ENCODE measurements at regions not wholly inside any gene's neighbourhood (a gene's known extent, or its start where the extent isn't known, plus 50 kb on each side); places are given as distances from the start of the nearest gene placed in this dataset.

DNA sequence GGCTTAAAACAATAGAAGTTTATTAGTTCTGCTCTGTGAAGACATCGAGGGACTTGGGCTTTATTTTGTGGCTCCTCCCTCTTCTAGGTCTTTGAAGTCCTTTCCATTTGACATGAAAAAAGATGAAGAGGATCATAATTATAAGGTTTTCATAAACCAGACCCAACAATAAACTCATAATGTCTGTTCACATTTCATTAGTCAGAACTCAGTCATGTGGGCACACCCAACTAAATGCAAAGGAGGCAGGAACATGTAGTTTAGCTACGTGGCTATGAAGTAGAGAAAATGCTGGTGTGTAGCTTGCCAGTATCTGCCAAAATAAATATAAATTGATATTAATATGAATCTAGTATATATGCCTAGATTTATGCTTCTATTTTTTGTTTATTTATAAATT is 393.9 kb upstream of the C9orf72 start:
- H2AFZ ChIP-seq (ENCODE audit: low read depth, low read length), result no peak overlapping the region
- no peak overlapping the region for H3K9ac ChIP-seq (ENCODE audit: insufficient read depth in 1 of 2, low read depth in 2 of 2, low read length in 2 of 2)
- intact Hi-C loops (cut with micrococcal nuclease), result no loop called here
- BruUV-seq (replicated peaks), result no TSS peak
- no peaks in the 10 kb centered on the region for H3K36me3 ChIP-seq (ENCODE audit: control insufficient read depth, insufficient read depth, low read length)
- in situ Hi-C loops (cut with MboI), result no loop called here
- no peaks in the 10 kb centered on the region for H3K9me3 ChIP-seq (replicated peaks; ENCODE audit: control insufficient read depth, insufficient read depth, low read depth, low read length)
- DNase-seq (ENCODE audit: extremely low read depth in 1 of 4, low spot score in 3 of 4), result no peak
- H3K9me1 ChIP-seq (ENCODE audit: control insufficient read depth, insufficient read depth, low read length), result no peaks in the 10 kb centered on the region
- H3K79me2 ChIP-seq (ENCODE audit: control insufficient read depth, insufficient read depth, low read length), result no peaks in the 10 kb centered on the region
- no peak overlapping the region for H3K27ac ChIP-seq (ENCODE audit: extremely low read depth, low read depth, low read length)
- H3K27me3 ChIP-seq (ENCODE audit: control insufficient read depth in 2 of 2, insufficient read depth in 2 of 2, low read length in 2 of 2), result no peaks in the 10 kb centered on the region
- FAIRE-seq, result no peak
- 0% methylated on average over 1 of the region's 2 CpGs for WGBS (ENCODE audit: insufficient coverage, low coverage, missing lambda C conversion rate)
- TF ChIP-seq CAMTA2 (CRISPR knock-in tag; conservative IDR thresholded peaks at IDR 0.05) (no peak), POLR2AphosphoS5 (IDR thresholded peaks at IDR 0.05; ENCODE audit: control insufficient read depth, insufficient read depth, low read depth, low read length) (no peak), CBX5 (IDR thresholded peaks at IDR 0.05; ENCODE audit: borderline replicate concordance, low read depth) (no peak), FOXM1 (IDR thresholded peaks at IDR 0.05; ENCODE audit: low read depth) (no peak), FOXM1 (CRISPR knock-in tag; IDR thresholded peaks at IDR 0.05; ENCODE audit: low read depth) (no peak), RBM17 (IDR thresholded peaks at IDR 0.05; ENCODE audit: borderline replicate concordance, low read depth, low read length) (no peak), RBFOX2 (IDR thresholded peaks at IDR 0.05; ENCODE audit: low read depth, low read length) (no peak), PHF20 (IDR thresholded peaks at IDR 0.05; ENCODE audit: partially characterized antibody) (no peak), CHD2 (IDR thresholded peaks at IDR 0.05; ENCODE audit: low read depth, low read length) (no peak), RHOXF2B (CRISPR knock-in tag; conservative IDR thresholded peaks at IDR 0.05) (no peak), MEF2D (tag; conservative IDR thresholded peaks at IDR 0.05; ENCODE audit: low read depth) (no peak), PTRF (tag; IDR thresholded peaks at IDR 0.05) (no peak), CHCHD3 (CRISPR knock-in tag; IDR thresholded peaks at IDR 0.05) (no peak), E2F3 (CRISPR knock-in tag; IDR thresholded peaks at IDR 0.05) (no peak), ZNF12 (CRISPR knock-in tag; IDR thresholded peaks at IDR 0.05) (no peak), KLF13 (tag; IDR thresholded peaks at IDR 0.05; ENCODE audit: borderline replicate concordance, low read depth) (no peak)
- TF ChIP-seq, protein P1, sequence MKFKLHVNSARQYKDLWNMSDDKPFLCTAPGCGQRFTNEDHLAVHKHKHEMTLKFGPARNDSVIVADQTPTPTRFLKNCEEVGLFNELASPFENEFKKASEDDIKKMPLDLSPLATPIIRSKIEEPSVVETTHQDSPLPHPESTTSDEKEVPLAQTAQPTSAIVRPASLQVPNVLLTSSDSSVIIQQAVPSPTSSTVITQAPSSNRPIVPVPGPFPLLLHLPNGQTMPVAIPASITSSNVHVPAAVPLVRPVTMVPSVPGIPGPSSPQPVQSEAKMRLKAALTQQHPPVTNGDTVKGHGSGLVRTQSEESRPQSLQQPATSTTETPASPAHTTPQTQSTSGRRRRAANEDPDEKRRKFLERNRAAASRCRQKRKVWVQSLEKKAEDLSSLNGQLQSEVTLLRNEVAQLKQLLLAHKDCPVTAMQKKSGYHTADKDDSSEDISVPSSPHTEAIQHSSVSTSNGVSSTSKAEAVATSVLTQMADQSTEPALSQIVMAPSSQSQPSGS (CRISPR knock-in tag; IDR thresholded peaks at IDR 0.05), result no peak
- TF ChIP-seq, protein P2, sequence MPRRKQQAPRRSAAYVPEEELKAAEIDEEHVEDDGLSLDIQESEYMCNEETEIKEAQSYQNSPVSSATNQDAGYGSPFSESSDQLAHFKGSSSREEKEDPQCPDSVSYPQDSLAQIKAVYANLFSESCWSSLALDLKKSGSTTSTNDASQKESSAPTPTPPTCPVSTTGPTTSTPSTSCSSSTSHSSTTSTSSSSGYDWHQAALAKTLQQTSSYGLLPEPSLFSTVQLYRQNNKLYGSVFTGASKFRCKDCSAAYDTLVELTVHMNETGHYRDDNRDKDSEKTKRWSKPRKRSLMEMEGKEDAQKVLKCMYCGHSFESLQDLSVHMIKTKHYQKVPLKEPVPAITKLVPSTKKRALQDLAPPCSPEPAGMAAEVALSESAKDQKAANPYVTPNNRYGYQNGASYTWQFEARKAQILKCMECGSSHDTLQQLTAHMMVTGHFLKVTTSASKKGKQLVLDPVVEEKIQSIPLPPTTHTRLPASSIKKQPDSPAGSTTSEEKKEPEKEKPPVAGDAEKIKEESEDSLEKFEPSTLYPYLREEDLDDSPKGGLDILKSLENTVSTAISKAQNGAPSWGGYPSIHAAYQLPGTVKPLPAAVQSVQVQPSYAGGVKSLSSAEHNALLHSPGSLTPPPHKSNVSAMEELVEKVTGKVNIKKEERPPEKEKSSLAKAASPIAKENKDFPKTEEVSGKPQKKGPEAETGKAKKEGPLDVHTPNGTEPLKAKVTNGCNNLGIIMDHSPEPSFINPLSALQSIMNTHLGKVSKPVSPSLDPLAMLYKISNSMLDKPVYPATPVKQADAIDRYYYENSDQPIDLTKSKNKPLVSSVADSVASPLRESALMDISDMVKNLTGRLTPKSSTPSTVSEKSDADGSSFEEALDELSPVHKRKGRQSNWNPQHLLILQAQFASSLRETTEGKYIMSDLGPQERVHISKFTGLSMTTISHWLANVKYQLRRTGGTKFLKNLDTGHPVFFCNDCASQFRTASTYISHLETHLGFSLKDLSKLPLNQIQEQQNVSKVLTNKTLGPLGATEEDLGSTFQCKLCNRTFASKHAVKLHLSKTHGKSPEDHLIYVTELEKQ (CRISPR knock-in tag; IDR thresholded peaks at IDR 0.05), result no peak
- TF ChIP-seq, protein P3, sequence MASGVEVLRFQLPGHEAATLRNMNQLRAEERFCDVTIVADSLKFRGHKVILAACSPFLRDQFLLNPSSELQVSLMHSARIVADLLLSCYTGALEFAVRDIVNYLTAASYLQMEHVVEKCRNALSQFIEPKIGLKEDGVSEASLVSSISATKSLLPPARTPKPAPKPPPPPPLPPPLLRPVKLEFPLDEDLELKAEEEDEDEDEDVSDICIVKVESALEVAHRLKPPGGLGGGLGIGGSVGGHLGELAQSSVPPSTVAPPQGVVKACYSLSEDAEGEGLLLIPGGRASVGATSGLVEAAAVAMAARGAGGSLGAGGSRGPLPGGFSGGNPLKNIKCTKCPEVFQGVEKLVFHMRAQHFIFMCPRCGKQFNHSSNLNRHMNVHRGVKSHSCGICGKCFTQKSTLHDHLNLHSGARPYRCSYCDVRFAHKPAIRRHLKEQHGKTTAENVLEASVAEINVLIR (CRISPR knock-in tag; IDR thresholded peaks at IDR 0.05), result no peak
- TF ChIP-seq, protein P4, sequence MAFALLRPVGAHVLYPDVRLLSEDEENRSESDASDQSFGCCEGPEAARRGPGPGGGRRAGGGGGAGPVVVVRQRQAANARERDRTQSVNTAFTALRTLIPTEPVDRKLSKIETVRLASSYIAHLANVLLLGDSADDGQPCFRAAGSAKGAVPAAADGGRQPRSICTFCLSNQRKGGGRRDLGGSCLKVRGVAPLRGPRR (CRISPR knock-in tag; IDR thresholded peaks at IDR 0.05), result no peak
- no peaks in the 10 kb centered on the region for H4K20me1 ChIP-seq (replicated peaks; ENCODE audit: control insufficient read depth, insufficient read depth, low read length)
- ChIA-PET CTCF (ENCODE audit: low intra/inter-chr PET ratio) (interaction anchor here (0.6 kb wide), 1 partner anchor 48 kb away, joined by 4 read pairs; no protein-coding TSS in a partner anchor), POLR2A (no interaction called here)
- H3K4me1 ChIP-seq (replicated peaks in 1 of 2; ENCODE audit: control insufficient read depth in 2 of 2, insufficient read depth in 2 of 2, low read length in 2 of 2), result no peaks in the 10 kb centered on the region
- no peak for ATAC-seq
- no peak overlapping the region for H3K4me3 ChIP-seq
- no peak overlapping the region for H3K4me2 ChIP-seq (ENCODE audit: insufficient read depth, low read length)

Data from K562 (cell line).